ENCODE measurements at regions not wholly inside any gene's neighbourhood (a gene's known extent, or its start where the extent isn't known, plus 50 kb on each side); places are given as distances from the start of the nearest gene placed in this dataset.
A peak's percentile ranks its signal among the peaks of the same experiment; 100 is the strongest.

- no peak for DNase-seq (ENCODE audit: low read depth in 2 of 2)
- no peak for TF ChIP-seq CTCF (IDR thresholded peaks at IDR 0.05; ENCODE audit: low read depth, low read length)
- H3K4me3 ChIP-seq (replicated peaks in 1 of 2; ENCODE audit: low read depth in 2 of 2, low read length in 2 of 2): no peak overlapping the region
These were observed 83.1 kb upstream of the PTPN1 start for GRCh38 chr20:50426866-50427718.

GRCh38 chr20:50427719-50428083 is 82.5 kb upstream of the PTPN1 start:
- no peak for TF ChIP-seq CTCF (IDR thresholded peaks at IDR 0.05; ENCODE audit: low read depth, low read length)
- peak; percentile 43 to 72 for DNase-seq (ENCODE audit: low read depth in 2 of 2)
- H3K4me3 ChIP-seq (replicated peaks in 1 of 2; ENCODE audit: low read depth in 2 of 2, low read length in 2 of 2): no peak overlapping the region

- DNase-seq (ENCODE audit: low read depth in 2 of 2): no peak
- TF ChIP-seq CTCF (IDR thresholded peaks at IDR 0.05; ENCODE audit: low read depth, low read length): no peak
These were observed 81.9 kb upstream of the PTPN1 start for GRCh38 chr20:50428097-50428828.

GRCh38 chr20:50429412-50429811 is 80.8 kb upstream of the PTPN1 start:
- no peak for TF ChIP-seq CTCF (IDR thresholded peaks at IDR 0.05; ENCODE audit: low read depth, low read length)
- H3K4me3 ChIP-seq (replicated peaks in 1 of 2; ENCODE audit: low read depth in 2 of 2, low read length in 2 of 2): no peak overlapping the region
- no peak for DNase-seq (ENCODE audit: low read depth in 2 of 2)

More at GRCh38 chr20:50428097-50428828, 81.9 kb upstream of the PTPN1 start:
- no peak overlapping the region for H3K4me3 ChIP-seq (replicated peaks in 1 of 2; ENCODE audit: low read depth in 2 of 2, low read length in 2 of 2)

- no peak for TF ChIP-seq CTCF (IDR thresholded peaks at IDR 0.05; ENCODE audit: low read depth, low read length)
- H3K4me3 ChIP-seq (replicated peaks in 1 of 2; ENCODE audit: low read depth in 2 of 2, low read length in 2 of 2): no peak overlapping the region
- DNase-seq (ENCODE audit: low read depth in 2 of 2): no peak
These were observed 79.1 kb upstream of the PTPN1 start for GRCh38 chr20:50431066-50431450.

GRCh38 chr20:50433001-50433761 is 77.0 kb upstream of the PTPN1 start:
- no peak for TF ChIP-seq CTCF (IDR thresholded peaks at IDR 0.05; ENCODE audit: low read depth, low read length)

More at GRCh38 chr20:50433001-50433761, 77.0 kb upstream of the PTPN1 start:
- no peak overlapping the region for H3K4me3 ChIP-seq (replicated peaks in 1 of 2; ENCODE audit: low read depth in 2 of 2, low read length in 2 of 2)
- peak in 1 of 2 donors; percentile 48 for DNase-seq (ENCODE audit: low read depth in 2 of 2)

Measured in cardiac fibroblast (primary cell).